KMS-11 (cell line): ENCODE measurements at regions not wholly inside any gene's neighbourhood (a gene's known extent, or its start where the extent isn't known, plus 50 kb on each side); places are given as distances from the start of the nearest gene placed in this dataset.

ENCODE experiments used
- H2AFZ ChIP-seq: fragments of 200-600 bp; sonication (generic); 2 replicates; pipeline ENCODE4 v1.6.1; 2016; ENCODE audit warnings: antibody characterized with exemption, mixed run types, low read depth
- H3K27ac ChIP-seq: fragments of 200-600 bp; sonication (generic); 2 replicates; pipeline ENCODE4 v1.6.1; 2016; ENCODE audit warnings: mild to moderate bottlenecking, mixed run types
- H3K27me3 ChIP-seq: fragments of 200-600 bp; sonication (generic); 2 replicates; pipeline ENCODE4 v1.6.1; 2017; ENCODE audit warnings: mild to moderate bottlenecking, low read depth, mixed run types, moderate library complexity; ENCODE audit not compliant: insufficient read depth
- H3K36me3 ChIP-seq: fragments of 200-600 bp; sonication (generic); 2 replicates; pipeline ENCODE4 v1.6.1; 2017; ENCODE audit warnings: mild to moderate bottlenecking, mixed run types; ENCODE audit not compliant: insufficient read depth
- H3K4me1 ChIP-seq: fragments of 200-600 bp; sonication (generic); 2 replicates; pipeline ENCODE4 v1.6.1; 2016; ENCODE audit warnings: mild to moderate bottlenecking, low read depth, mixed run types; ENCODE audit not compliant: poor library complexity, severe bottlenecking
- H3K4me2 ChIP-seq: fragments of 200-600 bp; sonication (generic); 2 replicates; pipeline ENCODE4 v1.7.0; 2016; ENCODE audit warnings: mild to moderate bottlenecking, mixed run types
- H3K4me3 ChIP-seq: fragments of 200-600 bp; sonication (generic); IDR thresholded peaks from 2 replicates; pipeline ENCODE4 v1.6.1; 2017; ENCODE audit warnings: low read depth, low read length, mixed read lengths; ENCODE audit not compliant: insufficient read depth
- H3K79me2 ChIP-seq: fragments of 200-600 bp; sonication (generic); 2 replicates; pipeline ENCODE4 v1.6.1; 2016; ENCODE audit warnings: low read depth, mixed run types; ENCODE audit not compliant: insufficient read depth
- H3K9ac ChIP-seq: fragments of 200-600 bp; sonication (generic); 2 replicates; pipeline ENCODE4 v1.6.1; 2016; ENCODE audit warnings: mild to moderate bottlenecking, mixed run types
- H4K20me1 ChIP-seq: fragments of 200-600 bp; sonication (generic); 2 replicates; pipeline ENCODE4 v1.6.1; 2016; ENCODE audit warnings: mild to moderate bottlenecking, mixed run types; ENCODE audit not compliant: insufficient read depth
- TF ChIP-seq, protein P1 (sequence below): fragments of 200-600 bp; sonication (generic); conservative IDR thresholded peaks from 2 replicates; pipeline ENCODE4 v1.6.1; 2017; ENCODE audit warnings: low read depth, mild to moderate bottlenecking, antibody characterized with exemption, low read length, moderate library complexity, mixed read lengths

DNA sequence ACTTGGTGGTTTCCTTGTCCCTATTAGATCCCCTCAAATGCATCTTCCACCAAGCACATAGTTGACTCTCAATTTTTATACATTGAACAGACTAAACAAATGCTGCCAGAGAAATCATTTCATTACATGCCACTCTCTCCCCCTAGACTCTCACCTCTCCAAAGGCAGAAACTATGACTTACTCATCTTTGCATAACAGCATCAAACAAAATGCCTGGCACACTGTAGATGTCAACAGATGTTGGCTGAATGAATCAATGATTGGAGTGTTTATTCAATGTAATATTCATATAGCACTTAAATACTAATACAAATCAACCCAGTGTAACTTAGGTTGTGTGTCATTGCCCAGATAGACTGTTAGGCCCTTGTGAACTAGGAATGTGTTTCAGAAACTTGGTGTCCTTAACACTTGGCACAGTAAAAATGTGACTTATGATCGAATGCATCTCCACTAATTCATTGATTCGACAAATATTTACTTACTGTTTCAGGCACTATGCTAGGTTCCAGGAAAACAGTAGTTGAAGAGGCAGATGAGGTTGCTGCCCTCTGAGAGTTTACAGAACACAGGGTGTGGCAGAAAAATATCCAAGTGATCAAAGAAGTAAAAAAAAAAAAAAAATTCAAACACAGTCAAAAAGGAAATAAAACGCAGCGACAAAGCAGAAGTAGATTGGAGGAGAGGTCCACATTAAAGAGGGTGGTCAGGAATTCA lies 188.5 kb upstream of the LRRN1 start:
- TF ChIP-seq, protein P1, sequence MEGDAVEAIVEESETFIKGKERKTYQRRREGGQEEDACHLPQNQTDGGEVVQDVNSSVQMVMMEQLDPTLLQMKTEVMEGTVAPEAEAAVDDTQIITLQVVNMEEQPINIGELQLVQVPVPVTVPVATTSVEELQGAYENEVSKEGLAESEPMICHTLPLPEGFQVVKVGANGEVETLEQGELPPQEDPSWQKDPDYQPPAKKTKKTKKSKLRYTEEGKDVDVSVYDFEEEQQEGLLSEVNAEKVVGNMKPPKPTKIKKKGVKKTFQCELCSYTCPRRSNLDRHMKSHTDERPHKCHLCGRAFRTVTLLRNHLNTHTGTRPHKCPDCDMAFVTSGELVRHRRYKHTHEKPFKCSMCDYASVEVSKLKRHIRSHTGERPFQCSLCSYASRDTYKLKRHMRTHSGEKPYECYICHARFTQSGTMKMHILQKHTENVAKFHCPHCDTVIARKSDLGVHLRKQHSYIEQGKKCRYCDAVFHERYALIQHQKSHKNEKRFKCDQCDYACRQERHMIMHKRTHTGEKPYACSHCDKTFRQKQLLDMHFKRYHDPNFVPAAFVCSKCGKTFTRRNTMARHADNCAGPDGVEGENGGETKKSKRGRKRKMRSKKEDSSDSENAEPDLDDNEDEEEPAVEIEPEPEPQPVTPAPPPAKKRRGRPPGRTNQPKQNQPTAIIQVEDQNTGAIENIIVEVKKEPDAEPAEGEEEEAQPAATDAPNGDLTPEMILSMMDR: no peak
- Histone ChIP-seq H3K27ac (no peak overlapping the region), H3K27me3 (no peaks in the 10 kb centered on the region), H3K9ac (no peak overlapping the region), H3K36me3 (no peaks in the 10 kb centered on the region), H3K4me2 (no peak overlapping the region), H2AFZ (no peak overlapping the region), H3K79me2 (no peaks in the 10 kb centered on the region), H3K4me3 (no peak overlapping the region), H3K4me1 (no peaks in the 10 kb centered on the region), H4K20me1 (no peaks in the 10 kb centered on the region)

DNA sequence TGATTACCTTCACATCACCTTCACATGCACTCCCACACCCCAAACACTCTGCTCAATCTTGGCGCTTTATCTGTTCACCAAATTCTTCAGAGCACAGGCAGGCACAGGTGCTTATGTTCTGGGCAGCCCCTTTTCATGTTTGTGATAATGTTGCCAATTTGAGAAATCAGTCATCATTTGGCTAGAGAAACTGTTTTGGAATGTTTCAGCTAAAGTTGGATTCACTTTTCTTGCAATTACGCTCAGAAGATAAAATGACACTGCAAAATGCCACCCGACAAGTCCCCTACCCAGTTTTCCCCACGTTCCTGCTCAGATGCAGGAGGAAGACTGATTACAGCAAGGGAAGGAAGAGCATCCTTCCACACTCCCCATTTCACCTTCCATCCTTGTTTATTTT lies 192.9 kb upstream of the LRRN1 start:
- Histone ChIP-seq H3K4me1 (peaks cover 5% of the 10 kb centered on the region), H3K4me3 (no peak overlapping the region), H4K20me1 (no peaks in the 10 kb centered on the region), H2AFZ (no peak overlapping the region), H3K4me2 (no peak overlapping the region), H3K9ac (no peak overlapping the region), H3K79me2 (no peaks in the 10 kb centered on the region), H3K27ac (no peak overlapping the region), H3K36me3 (no peaks in the 10 kb centered on the region), H3K27me3 (no peaks in the 10 kb centered on the region)
- TF ChIP-seq, protein P1: no peak

DNA sequence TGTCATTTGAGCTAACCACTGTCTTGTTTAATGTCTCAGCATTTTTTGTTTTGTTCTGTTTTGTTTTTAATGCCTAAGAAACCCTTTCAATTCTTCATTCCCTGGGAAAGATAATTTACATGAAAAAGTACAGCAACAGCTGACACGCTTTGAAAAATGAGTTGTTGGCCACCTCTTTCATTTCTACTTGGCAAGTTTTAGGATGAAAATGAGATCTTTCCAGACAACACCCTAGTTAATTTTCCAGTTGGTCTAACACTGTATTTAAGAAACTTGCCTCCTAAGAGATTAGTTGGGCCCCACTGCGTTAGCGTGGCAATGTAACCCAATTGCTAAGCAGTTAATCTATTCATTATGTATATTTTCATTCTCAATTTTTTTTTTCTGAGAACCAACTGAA lies 194.0 kb upstream of the LRRN1 start:
- no peaks in the 10 kb centered on the region for H3K79me2 ChIP-seq
- TF ChIP-seq, protein P1: no peak

DNA sequence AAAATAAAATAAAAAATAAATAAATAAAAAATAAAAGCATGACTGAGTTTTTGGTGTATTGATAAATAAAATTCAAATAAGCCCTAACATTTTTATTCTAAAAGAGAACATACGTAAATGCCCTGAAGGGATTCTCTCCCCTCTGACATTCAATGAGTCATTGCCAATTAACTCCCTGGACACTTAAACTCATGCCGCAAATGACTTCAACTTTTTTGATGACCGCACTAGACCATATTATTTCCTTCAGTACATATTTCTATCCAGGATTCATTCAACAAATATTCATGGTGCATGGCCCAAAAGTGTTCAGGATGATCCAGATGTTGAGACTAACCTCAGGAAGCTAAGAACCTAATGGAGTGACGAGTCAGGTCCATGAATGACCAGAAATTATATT lies 195.9 kb upstream of the LRRN1 start:
- H3K9ac ChIP-seq: no peak overlapping the region
- no peaks in the 10 kb centered on the region for H3K79me2 ChIP-seq
- TF ChIP-seq, protein P1: no peak
- H3K27ac ChIP-seq: no peak overlapping the region
- H2AFZ ChIP-seq: no peak overlapping the region
- no peak overlapping the region for H3K4me2 ChIP-seq
- no peak overlapping the region for H3K4me3 ChIP-seq
- H4K20me1 ChIP-seq: no peaks in the 10 kb centered on the region
- H3K4me1 ChIP-seq: peaks cover 5% of the 10 kb centered on the region
- no peaks in the 10 kb centered on the region for H3K36me3 ChIP-seq
- H3K27me3 ChIP-seq: no peaks in the 10 kb centered on the region

More for the DNA sequence above, 194.0 kb upstream of the LRRN1 start:
- Histone ChIP-seq H4K20me1 (no peaks in the 10 kb centered on the region), H3K9ac (no peak overlapping the region), H3K27me3 (no peaks in the 10 kb centered on the region), H2AFZ (no peak overlapping the region), H3K4me2 (no peak overlapping the region), H3K27ac (no peak overlapping the region), H3K36me3 (no peaks in the 10 kb centered on the region), H3K4me3 (no peak overlapping the region), H3K4me1 (peaks cover 5% of the 10 kb centered on the region)
